Stimulated activated CD4-positive, alpha-beta T cell treated with anti-CD3 and anti-CD28 coated beads, Interleukin-4, amount 100 ng/mL, for 48 hours (primary cell): ENCODE measurements at regions not wholly inside any gene's neighbourhood (a gene's known extent, or its start where the extent isn't known, plus 50 kb on each side); places are given as distances from the start of the nearest gene placed in this dataset.
"Not testable (repeated sequence)": the region's sequence is repeated elsewhere in the genome, so short reads cannot be mapped to it uniquely, and the experiment has no call there.

Source experiments
- DNase-seq, 2 donors: peaks; one replicate each; pipeline ENCODE4 v3.0.0-alpha.2; 2020; ENCODE audit warnings: low read depth in 2 of 2

DNA sequence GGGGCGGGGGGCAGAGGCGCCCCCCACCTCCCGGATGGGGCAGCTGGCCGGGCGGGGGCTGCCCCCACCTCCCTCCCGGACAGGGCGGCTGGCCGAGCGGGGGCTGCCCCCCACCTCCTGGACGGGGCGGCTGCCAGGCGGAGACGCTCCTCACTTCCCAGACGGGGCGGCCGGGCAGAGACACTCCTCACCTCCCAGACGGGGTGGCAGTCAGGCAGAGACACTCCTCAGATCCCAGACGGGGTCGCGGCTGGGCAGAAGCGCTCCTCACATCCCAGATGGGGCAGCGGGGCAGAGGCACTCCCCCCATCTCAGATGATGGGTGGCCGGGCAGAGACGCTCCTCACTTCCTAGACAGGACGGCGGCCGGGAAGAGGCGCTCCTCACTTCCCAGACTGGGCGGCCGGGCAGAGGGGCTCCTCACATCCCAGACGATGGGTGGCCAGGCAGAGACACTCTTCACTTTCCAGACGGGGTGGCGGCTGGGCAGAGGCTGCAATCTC, 240.1 kb downstream of the NPIPA7 start:
- DNase-seq = not testable (repeated sequence)

DNA sequence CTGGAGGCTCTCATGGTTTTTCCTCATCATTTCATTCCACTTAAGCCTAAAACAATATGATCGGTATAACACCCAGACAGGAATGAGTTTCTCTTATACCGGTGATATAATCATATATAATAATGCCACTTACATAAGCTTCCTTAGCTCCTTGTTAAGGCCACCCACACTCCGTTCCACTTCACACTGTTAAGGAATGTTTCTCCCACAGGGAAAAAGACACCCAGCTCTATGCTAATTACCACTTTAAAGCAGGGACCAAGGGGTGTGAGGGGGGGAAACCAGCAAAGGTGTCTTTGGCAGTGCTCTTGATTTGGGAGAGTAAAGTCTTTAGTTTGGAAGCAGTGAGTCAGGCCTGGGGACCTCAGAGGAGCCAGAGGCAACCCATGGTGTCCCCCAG, 245.4 kb downstream of the NPIPA7 start:
- not testable (repeated sequence) for DNase-seq

DNA sequence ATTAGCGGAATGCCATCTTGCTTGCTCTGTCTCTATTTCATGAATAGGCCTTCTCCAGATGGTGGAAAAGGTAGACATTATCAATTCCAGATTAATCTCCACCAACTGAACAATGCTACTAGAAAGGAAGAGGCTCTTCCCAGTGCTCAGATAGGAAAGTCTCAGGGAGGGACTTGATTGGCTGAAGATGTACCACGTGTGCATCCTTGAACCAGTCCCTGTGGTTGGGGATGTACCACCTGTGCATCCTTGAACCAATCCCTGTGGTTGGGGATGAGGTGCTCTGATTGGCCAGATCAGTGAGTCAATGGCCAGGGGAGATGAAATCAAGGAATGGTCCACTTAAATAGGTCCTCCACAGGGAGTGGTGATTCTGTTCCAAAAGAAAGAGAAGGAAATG, 246.2 kb downstream of the NPIPA7 start:
- DNase-seq = not testable (repeated sequence)

DNA sequence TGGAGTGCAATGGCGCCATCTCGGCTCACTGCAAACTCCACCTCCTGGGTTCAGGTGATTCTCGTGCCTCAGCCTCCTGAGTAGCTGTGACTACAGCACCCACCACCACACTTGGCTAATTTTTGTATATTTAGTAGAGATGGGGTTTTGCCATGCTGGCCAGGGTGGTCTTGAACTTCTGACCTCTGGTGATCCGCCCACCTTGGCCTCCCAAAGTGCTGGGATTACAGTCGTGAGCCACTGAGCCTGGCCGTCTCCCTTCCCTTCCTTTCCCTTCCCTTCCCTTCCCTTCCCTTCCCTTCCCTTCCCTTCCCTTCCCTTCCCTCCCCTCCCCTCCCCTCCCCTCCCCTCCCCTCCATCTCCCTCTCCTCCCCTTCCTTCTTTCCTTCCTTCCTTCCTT, 248.9 kb downstream of the NPIPA7 start:
- DNase-seq = not testable (repeated sequence)

DNA sequence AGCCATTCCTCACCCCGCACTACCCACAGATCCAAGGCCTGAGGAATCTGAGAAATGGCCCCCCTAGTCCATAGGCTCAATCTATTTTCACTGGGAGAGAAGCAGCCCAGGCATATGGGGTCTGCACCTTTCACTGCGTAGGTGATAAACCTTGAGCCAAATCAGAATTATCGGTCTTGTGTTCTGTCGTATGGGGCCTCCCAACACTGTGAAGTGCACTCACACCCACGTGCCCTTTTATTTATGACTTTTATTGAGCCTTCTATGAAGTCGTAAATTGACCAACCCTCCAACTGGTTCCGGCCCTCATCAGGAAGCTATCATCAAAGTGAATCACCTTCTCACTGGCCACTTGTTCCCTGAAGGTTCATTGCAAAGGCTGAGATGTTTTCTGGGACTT, 259.3 kb downstream of the NPIPA7 start:
- DNase-seq = not testable (repeated sequence)

DNA sequence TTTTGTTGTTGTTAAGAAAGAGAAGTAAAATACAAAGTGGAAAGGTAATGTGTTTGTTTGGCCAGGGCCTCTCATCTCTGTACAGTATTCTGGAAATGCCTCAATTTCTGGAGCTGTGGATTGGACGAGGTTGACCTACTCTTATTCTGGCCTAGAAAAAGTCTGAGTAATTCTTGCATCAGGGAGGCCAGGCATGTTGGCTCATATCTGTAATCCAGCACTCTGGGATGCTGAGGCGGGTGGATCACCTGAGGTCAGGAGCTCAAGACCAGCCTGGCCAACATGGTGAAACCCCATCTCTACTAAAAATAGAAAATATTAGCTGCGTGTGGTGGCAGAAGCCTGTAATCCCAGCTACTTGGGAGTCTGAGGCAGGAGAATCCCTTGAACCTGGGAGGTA, 259.8 kb downstream of the NPIPA7 start:
- DNase-seq = not testable (repeated sequence)

DNA sequence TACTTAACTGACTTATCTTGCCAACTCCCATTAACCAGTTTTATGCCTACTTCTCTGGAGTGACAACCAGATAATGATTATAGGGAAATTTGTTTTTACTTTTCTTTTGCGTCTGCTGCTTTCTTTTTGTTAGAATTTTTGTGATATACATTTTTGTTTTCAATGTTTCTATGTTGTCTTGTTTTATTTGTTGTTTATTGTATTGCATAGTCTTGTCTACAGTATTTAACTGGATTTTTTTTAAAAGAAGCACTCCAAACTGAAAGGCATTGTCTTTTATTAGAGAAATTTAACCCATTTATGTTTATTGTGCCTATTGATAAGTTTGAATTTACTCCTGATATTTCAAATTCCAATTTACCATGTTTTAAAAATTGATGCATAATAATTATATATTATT, 264.9 kb downstream of the NPIPA7 start:
- not testable (repeated sequence) for DNase-seq

DNA sequence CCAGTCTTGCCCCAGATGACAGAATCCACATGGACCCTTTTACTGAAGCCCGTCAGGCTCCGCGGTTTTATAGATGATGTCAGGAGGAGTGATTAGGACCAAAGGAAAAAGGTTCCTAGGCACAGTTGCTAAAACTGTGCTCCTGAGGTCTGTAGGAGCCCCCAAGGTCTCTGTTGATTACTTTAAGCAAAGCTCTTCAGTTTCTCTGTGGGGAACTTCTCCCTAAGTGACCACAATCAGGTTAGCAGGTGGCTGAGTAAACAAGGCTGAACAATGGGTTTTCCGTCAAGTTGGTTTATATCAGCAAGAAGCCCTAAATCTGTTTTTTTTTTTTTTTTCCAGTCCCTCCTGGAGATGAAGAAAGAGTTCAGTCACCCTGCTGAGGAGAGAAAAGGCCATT, 269.1 kb downstream of the NPIPA7 start:
- DNase-seq = not testable (repeated sequence)

DNA sequence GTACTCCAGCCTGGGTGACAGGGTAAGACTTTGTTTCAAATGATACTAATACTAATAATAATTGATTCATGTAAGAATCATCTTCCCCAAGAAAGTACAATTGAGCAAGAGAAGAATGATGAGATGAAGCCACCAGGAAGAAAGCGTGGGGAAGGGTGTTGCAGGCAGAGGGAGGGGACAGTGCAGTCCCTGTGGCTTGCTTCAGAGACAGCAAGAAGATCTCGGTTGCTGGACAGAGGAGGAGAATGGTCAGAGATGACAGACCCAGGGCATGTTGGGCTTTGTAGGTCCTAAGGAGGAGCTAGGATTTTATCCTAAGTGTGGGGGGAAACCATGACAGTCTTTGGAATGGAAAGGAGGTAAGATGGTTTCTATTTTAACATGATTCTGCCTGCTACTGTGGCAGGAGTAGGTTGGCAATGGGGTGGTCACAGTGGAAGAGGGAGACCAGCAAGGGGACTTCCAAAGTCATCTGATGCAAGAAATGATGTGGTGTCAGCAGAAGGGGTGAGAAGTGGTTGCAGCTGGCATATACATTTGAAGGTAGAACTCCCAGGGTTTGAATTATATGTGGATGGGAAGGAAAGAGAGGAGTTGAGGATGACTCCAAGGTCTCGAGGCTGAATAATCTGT, 293.4 kb downstream of the NPIPA7 start:
- DNase-seq = not testable (repeated sequence)

DNA sequence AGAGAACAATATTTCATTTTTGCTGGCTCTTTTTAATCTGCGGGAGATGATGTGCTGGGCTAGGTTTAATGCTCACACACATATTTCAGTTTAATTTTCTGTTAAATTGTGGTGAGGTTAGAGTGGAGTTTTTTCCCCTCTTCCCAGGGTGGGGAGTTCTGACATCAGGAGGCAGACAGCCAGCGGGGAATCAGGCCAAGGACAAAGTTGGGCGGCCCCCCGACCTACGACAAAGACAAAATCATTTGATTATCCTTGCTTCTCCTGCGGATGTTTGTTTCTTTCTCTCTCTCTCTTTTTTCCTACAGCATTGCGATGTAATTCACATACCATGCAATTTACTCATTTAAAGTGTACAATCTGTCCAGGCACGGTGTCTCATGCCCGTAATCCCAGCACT, 295.9 kb downstream of the NPIPA7 start:
- DNase-seq = not testable (repeated sequence)

DNA sequence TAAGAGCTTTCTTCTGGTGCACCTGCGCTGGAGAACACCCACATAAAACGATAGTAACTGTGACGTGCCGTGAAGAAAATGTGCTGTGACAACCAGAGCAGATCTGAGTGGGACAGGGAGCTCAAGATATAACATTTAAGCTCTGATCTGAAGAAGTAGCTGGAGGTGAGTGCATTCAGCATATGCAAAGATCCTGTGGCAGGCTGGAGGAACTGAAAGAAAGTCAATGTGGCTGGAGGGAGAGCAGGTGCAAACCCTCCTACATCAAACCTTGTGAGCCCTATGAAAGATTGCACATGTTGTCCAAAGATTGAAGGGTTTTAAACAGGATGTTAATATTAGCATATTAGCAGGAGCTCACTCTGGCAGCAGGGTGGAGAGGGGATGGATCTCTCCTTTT, 342.9 kb downstream of the NPIPA7 start:
- not testable (repeated sequence) for DNase-seq

DNA sequence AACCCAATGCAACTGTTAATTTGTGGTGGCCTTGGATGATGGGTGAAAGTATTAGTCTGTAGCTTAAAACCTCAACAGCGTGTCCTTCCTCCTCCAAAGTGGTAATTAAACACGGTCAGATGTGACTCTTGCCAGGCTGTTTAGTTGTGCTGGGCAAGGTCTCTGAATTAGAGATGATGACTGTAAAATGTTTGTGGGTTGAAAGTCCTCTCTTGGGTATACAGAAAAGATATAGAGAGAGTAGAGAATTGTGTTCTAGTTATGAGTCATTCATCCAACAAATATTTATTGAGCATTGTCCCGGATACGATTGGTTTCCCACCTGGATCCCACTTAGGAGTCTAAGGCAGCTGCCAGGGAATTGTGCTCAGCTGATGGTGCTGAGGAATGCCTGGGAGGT, 343.7 kb downstream of the NPIPA7 start:
- DNase-seq = not testable (repeated sequence)

DNA sequence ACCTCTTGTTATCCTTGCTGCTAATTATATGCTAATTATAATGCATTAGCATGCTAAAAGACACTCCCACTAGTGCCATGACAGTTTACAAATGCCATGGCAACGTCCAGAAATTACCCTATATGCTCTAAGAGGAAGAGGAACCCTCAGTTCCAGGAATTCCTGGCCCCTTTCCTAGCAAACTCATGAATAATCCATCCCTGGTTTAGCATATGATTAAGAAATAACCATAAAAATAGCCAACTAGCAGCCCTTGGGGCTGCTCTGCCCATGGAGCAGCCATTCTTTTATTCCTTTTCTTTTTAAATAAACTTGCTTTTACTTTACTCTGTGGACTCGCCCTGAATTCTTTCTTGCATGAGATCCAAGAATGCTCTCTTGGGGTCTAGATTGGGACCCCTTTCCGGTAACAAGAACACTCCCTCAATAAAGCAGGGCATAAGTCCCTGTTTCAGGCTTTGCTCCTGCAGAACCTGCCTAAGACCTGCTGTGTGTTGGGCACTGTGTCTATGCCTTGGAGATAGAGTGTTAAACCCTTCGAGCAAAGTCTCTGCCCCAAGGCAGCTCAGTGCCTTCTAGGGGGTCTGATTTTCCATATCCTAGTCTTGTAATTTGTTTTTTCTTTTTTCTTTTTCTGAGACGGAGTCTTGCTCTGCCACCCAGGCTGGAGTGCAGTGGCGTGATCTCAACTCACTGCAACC, 345.0 kb downstream of the NPIPA7 start:
- not testable (repeated sequence) for DNase-seq

DNA sequence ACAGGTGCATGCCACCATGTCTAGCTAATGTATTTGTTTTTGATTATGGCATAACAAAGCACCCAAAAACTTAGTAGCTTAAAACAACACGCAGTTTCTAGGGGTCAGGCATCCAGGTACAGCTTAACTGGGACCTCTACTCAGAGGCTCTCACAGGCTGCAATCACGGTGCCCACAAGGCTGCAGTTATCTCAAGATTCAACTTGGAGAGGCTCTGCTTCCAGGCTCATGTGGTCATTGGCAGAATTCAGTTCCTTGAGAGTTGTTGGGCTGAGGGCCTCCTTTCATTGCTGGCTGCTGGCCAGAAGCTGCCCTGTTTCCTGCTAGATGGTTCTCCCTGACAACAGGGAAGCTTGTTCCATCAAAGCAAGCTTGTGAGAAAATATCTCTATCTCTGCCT, 348.1 kb downstream of the NPIPA7 start:
- not testable (repeated sequence) for DNase-seq

DNA sequence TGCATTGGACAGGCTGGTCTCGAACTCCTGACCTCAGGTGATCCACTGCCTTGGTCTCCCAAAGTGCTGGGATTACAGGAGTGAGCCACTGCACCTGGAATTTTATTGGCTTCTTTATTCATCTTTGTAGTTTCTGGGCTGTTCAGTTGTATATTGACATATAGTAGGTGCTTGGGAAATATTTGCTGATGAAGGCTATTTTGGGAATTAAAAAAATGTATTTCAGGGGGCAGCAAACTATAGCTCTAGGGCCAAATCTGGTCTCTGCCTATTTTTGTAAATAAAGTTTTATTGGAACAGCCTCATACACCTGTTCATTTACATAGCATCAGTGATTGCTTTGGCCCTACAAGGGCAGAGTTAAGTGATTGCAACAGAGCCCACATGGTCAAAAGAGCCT, 363.6 kb downstream of the NPIPA7 start:
- DNase-seq = not testable (repeated sequence)

DNA sequence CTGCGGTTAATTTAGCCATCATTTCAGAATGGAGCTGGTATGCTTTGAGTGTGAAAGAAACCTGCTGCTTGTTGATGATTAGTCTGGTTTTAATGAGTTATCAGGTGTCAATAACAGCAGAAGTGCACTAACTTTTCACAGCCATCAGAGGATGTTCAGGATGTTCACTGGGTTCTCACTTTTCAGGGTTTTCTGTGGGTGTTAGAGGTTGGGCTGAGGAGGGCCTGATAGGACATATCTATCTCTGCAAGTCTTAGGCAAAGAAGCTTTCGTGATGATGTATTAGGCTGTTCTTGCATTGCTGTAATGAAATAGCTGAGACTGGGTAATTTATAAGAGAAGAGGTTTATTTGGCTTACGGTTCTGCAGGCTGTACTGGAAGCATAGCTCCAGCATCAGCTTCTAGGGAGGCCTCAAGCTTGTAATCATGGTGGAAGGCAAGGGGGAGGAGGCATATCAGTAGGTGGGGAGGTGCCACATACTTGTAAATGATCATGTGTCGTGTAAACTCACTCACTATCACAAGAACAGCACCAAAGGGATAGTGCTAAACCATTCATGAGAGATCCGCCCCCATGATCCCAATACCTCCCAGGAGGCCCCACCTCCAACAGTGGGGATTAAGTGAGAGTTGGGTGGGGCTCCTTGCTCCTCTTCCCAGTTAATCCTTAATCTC, 376.2 kb downstream of the NPIPA7 start:
- not testable (repeated sequence) for DNase-seq

DNA sequence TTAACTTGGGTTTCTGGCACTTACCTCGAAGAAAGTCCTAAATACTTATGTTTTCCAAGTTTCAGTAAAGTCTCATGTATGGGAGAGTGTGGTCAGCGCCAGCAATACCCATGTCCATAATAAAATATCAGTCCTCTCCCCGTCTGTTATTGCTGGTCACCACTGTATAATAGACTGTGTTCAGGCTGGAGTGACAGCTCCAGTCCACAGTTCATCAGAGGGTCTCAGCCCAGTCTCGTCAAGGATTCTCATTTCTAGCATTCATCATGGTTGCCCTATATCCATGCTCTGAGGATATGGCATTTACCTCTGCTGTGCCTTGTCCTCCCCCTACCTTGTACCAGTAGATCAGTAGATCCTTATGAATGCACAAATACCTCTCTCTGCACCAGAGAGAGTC, 384.5 kb downstream of the NPIPA7 start:
- no peak for DNase-seq

DNA sequence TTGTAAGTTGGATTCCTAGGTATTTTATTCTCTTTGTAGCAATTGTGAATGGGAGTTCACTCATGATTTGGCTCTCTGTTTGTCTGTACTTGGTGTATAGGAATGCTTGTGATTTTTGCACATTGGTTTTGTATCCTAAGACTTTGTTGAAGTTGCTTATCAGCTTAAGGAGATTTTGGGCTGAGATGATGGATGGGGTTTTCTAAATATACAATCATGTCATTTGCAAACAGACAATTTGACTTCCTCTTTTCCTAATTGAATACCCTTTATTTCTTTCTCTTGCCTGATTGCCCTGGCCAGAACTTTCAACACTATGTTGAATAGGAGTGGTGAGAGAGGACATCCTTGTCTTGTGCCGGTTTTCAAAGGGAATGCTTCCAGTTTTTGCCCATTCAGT, 391.8 kb downstream of the NPIPA7 start:
- DNase-seq = not testable (repeated sequence)

DNA sequence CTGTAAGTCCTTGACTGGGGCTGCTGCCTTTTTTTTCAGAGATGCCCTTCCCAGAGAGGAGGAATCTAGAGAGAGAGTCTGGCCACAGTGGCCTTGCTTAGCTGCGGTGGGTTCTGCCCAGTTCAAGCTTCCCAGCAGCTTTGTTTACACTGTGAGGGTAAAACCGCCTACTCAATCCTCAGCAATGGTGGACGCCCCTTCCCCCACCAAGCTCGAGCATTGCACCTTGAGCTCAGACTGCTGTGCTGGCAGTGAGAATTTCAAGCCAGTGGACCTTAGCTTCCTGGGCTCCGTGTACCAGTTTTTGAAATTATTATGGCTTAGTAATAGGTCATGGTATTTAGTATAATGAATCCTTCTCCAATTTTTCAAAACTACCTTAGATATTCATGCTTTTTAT, 395.4 kb downstream of the NPIPA7 start:
- no peak for DNase-seq

DNA sequence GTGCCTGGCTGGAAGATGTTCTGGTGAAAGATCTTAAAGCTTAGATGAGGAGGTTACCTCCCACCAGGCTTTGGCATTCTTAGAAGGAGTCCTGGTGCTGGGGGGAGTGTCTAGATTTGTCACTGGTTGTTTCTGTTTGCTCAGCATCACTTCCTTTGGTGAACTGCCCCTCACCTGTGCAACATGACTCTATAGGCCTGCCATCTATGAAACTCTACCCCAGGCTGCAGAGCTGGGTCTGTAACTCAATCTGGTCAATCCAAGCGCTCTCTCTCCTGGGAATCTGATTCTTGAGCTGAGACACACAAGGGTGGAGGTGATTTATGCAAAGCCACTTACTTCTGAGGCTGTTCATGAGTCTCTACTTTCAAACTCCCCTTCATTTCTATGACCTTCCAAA, 399.4 kb downstream of the NPIPA7 start:
- no peak for DNase-seq

DNA sequence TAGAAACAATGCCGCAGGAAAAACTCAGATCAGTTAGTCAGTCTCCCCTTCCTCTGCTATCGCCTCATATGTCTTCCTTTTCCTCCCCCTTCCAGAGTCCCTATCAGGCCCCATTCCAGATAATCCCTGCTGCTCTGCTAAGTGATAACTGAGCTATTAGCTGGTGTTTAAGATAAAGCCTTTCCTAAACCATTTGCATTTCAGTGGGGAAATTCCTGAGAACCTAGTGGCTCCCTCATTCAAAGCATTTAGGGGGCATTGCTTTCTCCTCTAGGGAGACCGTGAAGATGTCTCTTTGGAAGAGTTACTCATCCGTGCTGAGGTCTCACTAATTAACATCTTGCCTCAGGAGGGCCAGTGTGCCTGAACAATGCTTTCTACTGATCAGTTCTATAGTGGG, 401.6 kb downstream of the NPIPA7 start:
- no peak for DNase-seq

DNA sequence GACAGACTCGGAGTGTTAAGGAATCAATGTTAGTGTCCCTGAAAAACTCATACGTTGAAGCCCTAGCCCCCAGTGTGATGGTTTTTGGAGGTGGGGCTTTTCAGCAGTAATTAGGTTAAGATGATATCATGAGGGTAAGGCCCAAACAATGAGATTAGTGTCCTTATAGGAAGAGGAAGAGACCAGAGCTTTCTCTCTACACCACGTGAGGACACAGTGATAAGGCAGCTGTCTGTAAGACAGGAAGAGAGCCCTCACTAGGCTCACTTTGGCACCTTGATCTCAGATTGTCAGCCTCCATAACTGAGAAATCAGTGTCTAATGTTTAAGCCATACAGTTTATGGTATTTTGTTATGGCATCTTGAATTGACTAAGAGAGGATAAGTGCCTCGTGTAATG, 403.2 kb downstream of the NPIPA7 start:
- no peak for DNase-seq

DNA sequence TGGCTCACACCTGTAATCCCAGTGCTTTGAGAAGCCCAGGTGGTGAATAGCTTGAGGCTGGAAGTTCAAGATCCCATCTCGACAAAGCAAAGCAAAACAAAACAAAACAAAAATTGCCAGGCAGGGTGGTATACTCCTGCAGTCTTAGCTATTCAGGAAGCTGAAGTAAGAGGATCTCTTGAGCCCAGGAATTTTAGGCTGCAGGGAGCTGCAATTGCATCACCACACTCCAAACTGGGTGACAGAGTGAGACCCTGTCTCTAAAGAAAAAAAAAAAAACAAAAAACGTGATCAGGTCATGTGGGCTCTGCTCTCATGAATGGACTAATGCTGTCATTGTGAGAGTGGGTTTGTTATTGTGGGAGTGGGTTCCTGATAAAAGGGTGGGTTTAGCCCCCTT, 409.1 kb downstream of the NPIPA7 start:
- DNase-seq = no peak
